HCT116 (cell line): ENCODE measurements at regions not wholly inside any gene's neighbourhood (a gene's known extent, or its start where the extent isn't known, plus 50 kb on each side); places are given as distances from the start of the nearest gene placed in this dataset.

Experiments
- ATAC-seq: fragments of 200-7000 bp; cut with Tn5 transposase; 2 replicates; pipeline ENCODE4 v1.9.1; 2020; ENCODE audit warnings: mild to moderate bottlenecking, moderate library complexity
- BruUV-seq: library from RNA; stranded (reverse); fragments of 400-500 nt; replicated peaks from 2 replicates; lab custom pipeline; 2021; lab: Mats Ljungman, UMichigan
- CTCF ChIA-PET: fragments of 300-600 bp; sonication (Branson Sonifier 250); formaldehyde crosslinking; loops from one replicate; lab custom pipeline; 2021; ENCODE audit warnings: antibody characterized with exemption; lab: Charles Lee
- POLR2A ChIA-PET: fragments of 300-600, 350-600 bp; sonication (Branson Sonifier 250); formaldehyde crosslinking; loops from one replicate; lab custom pipeline; 2021; ENCODE audit warnings: antibody characterized with exemption; lab: Charles Lee
- RAD21 ChIA-PET, 2 experiments: fragments of 300-600 bp; sonication (Branson Sonifier 250); formaldehyde crosslinking; loops; one replicate each; lab custom pipeline; 2023; ENCODE audit warnings: low total read pairs in 2 of 2; ENCODE audit not compliant: uncharacterized antibody in 2 of 2, unreplicated experiment in 2 of 2, low non-redundant PET in 1 of 2; lab: Charles Lee
- DNase-seq: peaks from one replicate; pipeline ENCODE4 v3.0.0-alpha.2; 2010; ENCODE audit warnings: low read depth, low spot score
- H2AFZ ChIP-seq: fragments of 200-600 bp; shearing (Covaris generic), sonication (generic); 2 replicates; pipeline ENCODE4 v1.6.1; 2017; ENCODE audit warnings: low read depth, mixed run types, mixed read lengths, antibody characterized with exemption, low read length; ENCODE audit not compliant: poor library complexity, severe bottlenecking
- H3K27ac ChIP-seq: 2 replicates; pipeline ENCODE4 v1.5.1; 2012; ENCODE audit warnings: low read depth, low read length
- H3K27me3 ChIP-seq: fragments of 200-600 bp; sonication (generic); 2 replicates; pipeline ENCODE4 v1.6.1; 2016; ENCODE audit warnings: mixed run types, low read length, mixed read lengths; ENCODE audit not compliant: insufficient read depth
- H3K36me3 ChIP-seq, 2 experiments: fragments of 200-500 bp in 1 of 2; fragments of 200-600 bp in 1 of 2; sonication (Bioruptor generic) in 1 of 2; sonication (generic) in 1 of 2; 2 replicates each; pipeline versions ENCODE4 v1.5.1 to v1.6.1; 2014 to 2016; ENCODE audit warnings: low read length in 2 of 2, inconsistent platforms in 1 of 2, mixed read lengths in 1 of 2, mixed run types in 1 of 2; ENCODE audit not compliant: insufficient read depth in 2 of 2, control insufficient read depth in 1 of 2
- H3K4me1 ChIP-seq, 2 experiments: fragments of 200-600 bp in 1 of 2; sonication (generic) in 1 of 2; 2 replicates each; pipeline versions ENCODE4 v1.5.1 to v1.6.1; 2012 to 2017; ENCODE audit warnings: low read length in 2 of 2, inconsistent platforms in 1 of 2, mild to moderate bottlenecking in 1 of 2, mixed read lengths in 1 of 2, mixed run types in 1 of 2, moderate library complexity in 1 of 2; ENCODE audit not compliant: insufficient read depth in 2 of 2, control insufficient read depth in 1 of 2
- H3K4me2 ChIP-seq: fragments of 200-600 bp; sonication (generic); 2 replicates; pipeline ENCODE4 v1.6.1; 2017; ENCODE audit warnings: mixed run types, low read length, mixed read lengths
- H3K4me3 ChIP-seq, 2 experiments: fragments of 200-600 bp in 1 of 2; sonication (generic) in 1 of 2; replicated peaks in 1 of 2; 2 replicates each; pipeline ENCODE4 v1.5.1; 2011 to 2016; ENCODE audit warnings: low read length in 2 of 2, control low read depth in 1 of 2, low read depth in 1 of 2, mild to moderate bottlenecking in 1 of 2, mixed read lengths in 1 of 2, mixed run types in 1 of 2
- H3K79me2 ChIP-seq: fragments of 200-600 bp; sonication (generic); 2 replicates; pipeline ENCODE4 v1.6.1; 2017; ENCODE audit warnings: mild to moderate bottlenecking, mixed run types, low read length, moderate library complexity, mixed read lengths; ENCODE audit not compliant: insufficient read depth
- H3K9ac ChIP-seq: fragments of 200-600 bp; sonication (generic); 2 replicates; pipeline ENCODE4 v1.6.1; 2016; ENCODE audit warnings: low read length, mixed read lengths
- H3K9me2 ChIP-seq: fragments of 200-600 bp; sonication (generic), shearing (Covaris generic); 2 replicates; pipeline ENCODE4 v1.6.1; 2017; ENCODE audit warnings: mixed run types, mild to moderate bottlenecking, moderate library complexity; ENCODE audit not compliant: insufficient read depth
- H3K9me3 ChIP-seq, 2 experiments: fragments of 200-500 bp in 1 of 2; fragments of 200-600 bp in 1 of 2; sonication (Bioruptor generic) in 1 of 2; sonication (generic) in 1 of 2; 2 replicates each; pipeline ENCODE4 v1.6.1; 2014 to 2017; ENCODE audit warnings: low read length in 2 of 2, mixed read lengths in 2 of 2, inconsistent platforms in 1 of 2, low read depth in 1 of 2, mild to moderate bottlenecking in 1 of 2, mixed run types in 1 of 2, moderate library complexity in 1 of 2; ENCODE audit not compliant: control insufficient read depth in 1 of 2, insufficient read depth in 1 of 2
- H4K20me1 ChIP-seq: fragments of 200-600 bp; sonication (generic), shearing (Covaris generic); 2 replicates; pipeline ENCODE4 v1.6.1; 2017; ENCODE audit warnings: mixed run types, mild to moderate bottlenecking, moderate library complexity; ENCODE audit not compliant: insufficient read depth
- CBX3 ChIP-seq: IDR thresholded peaks from 2 replicates; pipeline ENCODE4 v1.6.1; 2012; ENCODE audit warnings: low read depth
- CEBPB ChIP-seq: IDR thresholded peaks from 2 replicates; pipeline ENCODE4 v1.6.1; 2012; ENCODE audit warnings: low read depth
- EGR1 ChIP-seq: IDR thresholded peaks from 2 replicates; pipeline ENCODE4 v1.6.1; 2012; ENCODE audit warnings: low read depth
- ELF1 ChIP-seq: IDR thresholded peaks from 2 replicates; pipeline ENCODE4 v1.6.1; 2012; ENCODE audit warnings: low read depth, borderline replicate concordance
- EZH2 ChIP-seq: fragments of 200-600 bp; sonication (generic); IDR thresholded peaks from 2 replicates; pipeline ENCODE4 v1.6.1; 2017; ENCODE audit warnings: antibody characterized with exemption, mixed run types
- EZH2phosphoT487 ChIP-seq: fragments of 200-600 bp; IDR thresholded peaks from 2 replicates; pipeline ENCODE4 v1.6.1; 2018; ENCODE audit warnings: antibody characterized with exemption, borderline replicate concordance
- FOSL1 ChIP-seq: IDR thresholded peaks from 2 replicates; pipeline ENCODE4 v1.6.1; 2012; ENCODE audit warnings: low read depth
- POLR2A ChIP-seq: IDR thresholded peaks from 2 replicates; pipeline ENCODE4 v1.7.0; 2011; ENCODE audit warnings: borderline replicate concordance; ENCODE audit not compliant: insufficient read depth, insufficient read length; ENCODE audit errors: extremely low read depth
- POLR2AphosphoS5 ChIP-seq: IDR thresholded peaks from 2 replicates; pipeline ENCODE4 v1.6.1; 2011; ENCODE audit warnings: mild to moderate bottlenecking, low read depth, low read length, moderate library complexity
- RAD21 ChIP-seq: IDR thresholded peaks from 2 replicates; pipeline ENCODE4 v1.6.1; 2012; ENCODE audit warnings: low read depth, mild to moderate bottlenecking
- REST ChIP-seq: IDR thresholded peaks from 2 replicates; pipeline ENCODE4 v1.6.1; 2012; ENCODE audit warnings: low read depth
- SIN3A ChIP-seq: IDR thresholded peaks from 2 replicates; pipeline ENCODE4 v1.6.1; 2012; ENCODE audit warnings: low read depth
- SP1 ChIP-seq: IDR thresholded peaks from 2 replicates; pipeline ENCODE4 v1.6.1; 2012; ENCODE audit warnings: low read depth
- TCF7L2 ChIP-seq: IDR thresholded peaks from 2 replicates; pipeline ENCODE4 v1.7.0; 2011; ENCODE audit warnings: borderline replicate concordance, inconsistent platforms; ENCODE audit not compliant: insufficient read depth, insufficient read length; ENCODE audit errors: extremely low read depth
- YY1 ChIP-seq: IDR thresholded peaks from 2 replicates; pipeline ENCODE4 v1.6.1; 2011; ENCODE audit warnings: low read length, low read depth, moderate library complexity, mild to moderate bottlenecking; ENCODE audit not compliant: insufficient replicate concordance; ENCODE audit errors: extremely low read depth
- ZFX ChIP-seq: fragments of 450-650 bp; IDR thresholded peaks from 2 replicates; pipeline ENCODE4 v1.6.1; 2017
- intact Hi-C: fragments of 100-400 bp; cut with micrococcal nuclease; formaldehyde crosslinking; loops from 2 replicates; pipeline ENCODE4 v1.10.0; 2022
- TF ChIP-seq, protein P1 (sequence below): IDR thresholded peaks from 2 replicates; pipeline ENCODE4 v1.6.1; 2011; ENCODE audit warnings: mild to moderate bottlenecking, low read length, moderate library complexity; ENCODE audit not compliant: insufficient replicate concordance; ENCODE audit errors: extremely low read depth

DNA sequence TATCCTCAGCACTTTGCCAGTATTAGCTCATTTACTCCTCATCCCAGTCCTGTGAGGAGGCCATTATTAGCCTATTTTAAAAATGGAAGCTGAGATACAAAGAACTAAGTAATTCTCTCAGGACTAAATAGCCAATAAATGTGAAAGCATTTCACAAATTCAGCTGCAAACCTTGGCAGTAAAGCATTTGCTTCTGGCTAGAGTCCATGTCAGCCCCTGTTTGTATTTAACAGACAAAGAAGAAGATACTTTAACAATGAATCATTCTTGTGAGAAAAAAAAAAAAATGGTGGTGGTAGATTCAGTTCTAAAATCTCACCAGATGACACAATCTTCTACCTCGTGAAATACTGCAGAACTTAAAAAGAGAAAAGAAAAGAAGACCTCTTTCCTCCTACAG, 85.0 kb upstream of the CNTN6 start:
- no peak for ATAC-seq
- Histone ChIP-seq H4K20me1 (no peaks in the 10 kb centered on the region), H3K79me2 (no peaks in the 10 kb centered on the region), H3K27ac (no peak overlapping the region), H3K9me3 (peaks cover 13% of the 10 kb centered on the region in 2 experiments; a peak in 2 of 4 replicates), H3K4me2 (no peak overlapping the region), H3K9ac (no peak overlapping the region), H3K4me1 (no peaks in the 10 kb centered on the region), H3K36me3 (no peaks in the 10 kb centered on the region), H3K4me3 (no peak overlapping the region), H3K9me2 (no peaks in the 10 kb centered on the region)
- RAD21 ChIA-PET: no interaction called here
- CTCF ChIA-PET: no interaction called here
- TF ChIP-seq YY1 (no peak), ELF1 (no peak), CEBPB (no peak), RAD21 (no peak), SP1 (no peak), POLR2A (no peak), POLR2AphosphoS5 (no peak), CBX3 (no peak), TCF7L2 (no peak), SIN3A (no peak), EGR1 (no peak), EZH2phosphoT487 (no peak), REST (no peak), ZFX (no peak), EZH2 (no peak), FOSL1 (no peak)
- TF ChIP-seq, protein P1, sequence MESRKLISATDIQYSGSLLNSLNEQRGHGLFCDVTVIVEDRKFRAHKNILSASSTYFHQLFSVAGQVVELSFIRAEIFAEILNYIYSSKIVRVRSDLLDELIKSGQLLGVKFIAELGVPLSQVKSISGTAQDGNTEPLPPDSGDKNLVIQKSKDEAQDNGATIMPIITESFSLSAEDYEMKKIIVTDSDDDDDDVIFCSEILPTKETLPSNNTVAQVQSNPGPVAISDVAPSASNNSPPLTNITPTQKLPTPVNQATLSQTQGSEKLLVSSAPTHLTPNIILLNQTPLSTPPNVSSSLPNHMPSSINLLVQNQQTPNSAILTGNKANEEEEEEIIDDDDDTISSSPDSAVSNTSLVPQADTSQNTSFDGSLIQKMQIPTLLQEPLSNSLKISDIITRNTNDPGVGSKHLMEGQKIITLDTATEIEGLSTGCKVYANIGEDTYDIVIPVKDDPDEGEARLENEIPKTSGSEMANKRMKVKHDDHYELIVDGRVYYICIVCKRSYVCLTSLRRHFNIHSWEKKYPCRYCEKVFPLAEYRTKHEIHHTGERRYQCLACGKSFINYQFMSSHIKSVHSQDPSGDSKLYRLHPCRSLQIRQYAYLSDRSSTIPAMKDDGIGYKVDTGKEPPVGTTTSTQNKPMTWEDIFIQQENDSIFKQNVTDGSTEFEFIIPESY: no peak
- TF ChIP-seq, all 23 proteins: peak for 0
- Histone ChIP-seq H3K27me3 (no peaks in the 10 kb centered on the region), H2AFZ (no peak overlapping the region)
- DNase-seq: no peak
- no TSS peak for BruUV-seq
- POLR2A ChIA-PET: no interaction called here
- intact Hi-C loops: no loop called here
